ENCODE measurements at regions not wholly inside any gene's neighbourhood (a gene's known extent, or its start where the extent isn't known, plus 50 kb on each side); places are given as distances from the start of the nearest gene placed in this dataset.

DNA sequence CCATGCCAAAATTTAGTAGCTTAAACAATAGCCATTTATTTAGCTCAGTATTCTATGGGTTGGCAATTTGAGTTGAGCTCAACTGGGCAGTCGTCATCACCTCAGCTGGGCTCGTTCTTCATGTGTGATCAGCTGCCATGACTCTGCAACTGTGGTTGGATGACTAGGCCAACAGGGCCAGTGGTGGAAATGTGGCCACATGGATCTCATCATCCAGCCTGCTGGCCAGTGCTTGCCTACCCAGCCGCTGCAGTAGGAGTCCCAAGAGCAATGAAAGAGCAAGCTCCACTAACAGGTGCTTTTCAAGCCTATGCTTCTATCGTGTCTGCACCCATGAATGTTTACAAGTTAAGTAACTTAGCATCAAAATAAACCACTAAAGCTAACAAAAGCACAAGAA lies 158.0 kb downstream of the ATPSCKMT start:
- CTCF ChIA-PET: no interaction called here
- Mint-ChIP-seq H3K4me3 (no peak overlapping the region), H3K27me3 (no peaks in the 10 kb centered on the region), H3K9me3 (peaks cover 6% of the 10 kb centered on the region), H3K27ac (no peak overlapping the region), H3K36me3 (ENCODE audit: low read depth) (no peaks in the 10 kb centered on the region), H3K4me1 (ENCODE audit: low read depth) (no peaks in the 10 kb centered on the region)
- intact Hi-C loops (cut with micrococcal nuclease): no loop called here
- POLR2A ChIA-PET: no interaction called here
- DNase-seq: no peak
- ATAC-seq: no peak
- TF ChIP-seq, protein P1, sequence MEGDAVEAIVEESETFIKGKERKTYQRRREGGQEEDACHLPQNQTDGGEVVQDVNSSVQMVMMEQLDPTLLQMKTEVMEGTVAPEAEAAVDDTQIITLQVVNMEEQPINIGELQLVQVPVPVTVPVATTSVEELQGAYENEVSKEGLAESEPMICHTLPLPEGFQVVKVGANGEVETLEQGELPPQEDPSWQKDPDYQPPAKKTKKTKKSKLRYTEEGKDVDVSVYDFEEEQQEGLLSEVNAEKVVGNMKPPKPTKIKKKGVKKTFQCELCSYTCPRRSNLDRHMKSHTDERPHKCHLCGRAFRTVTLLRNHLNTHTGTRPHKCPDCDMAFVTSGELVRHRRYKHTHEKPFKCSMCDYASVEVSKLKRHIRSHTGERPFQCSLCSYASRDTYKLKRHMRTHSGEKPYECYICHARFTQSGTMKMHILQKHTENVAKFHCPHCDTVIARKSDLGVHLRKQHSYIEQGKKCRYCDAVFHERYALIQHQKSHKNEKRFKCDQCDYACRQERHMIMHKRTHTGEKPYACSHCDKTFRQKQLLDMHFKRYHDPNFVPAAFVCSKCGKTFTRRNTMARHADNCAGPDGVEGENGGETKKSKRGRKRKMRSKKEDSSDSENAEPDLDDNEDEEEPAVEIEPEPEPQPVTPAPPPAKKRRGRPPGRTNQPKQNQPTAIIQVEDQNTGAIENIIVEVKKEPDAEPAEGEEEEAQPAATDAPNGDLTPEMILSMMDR (IDR thresholded peaks at IDR 0.05): no peak

GRCh38 chr5:10090074-10090473 lies 159.6 kb downstream of the ATPSCKMT start:
- Mint-ChIP-seq H3K27me3 (no peaks in the 10 kb centered on the region), H3K27ac (no peak overlapping the region), H3K4me1 (ENCODE audit: low read depth) (no peaks in the 10 kb centered on the region), H3K4me3 (no peak overlapping the region), H3K36me3 (ENCODE audit: low read depth) (no peaks in the 10 kb centered on the region), H3K9me3 (peaks cover 5% of the 10 kb centered on the region)
- ChIA-PET POLR2A (interaction anchor here (0.7 kb wide), 1 partner anchor 25 kb away, joined by 3 read pairs; no protein-coding TSS in a partner anchor), CTCF (no interaction called here)
- ATAC-seq (no peak), DNase-seq (no peak)
- intact Hi-C loops (cut with micrococcal nuclease): no loop called here
- TF ChIP-seq, protein P1 (IDR thresholded peaks at IDR 0.05): no peak

GRCh38 chr5:10085185-10085584 lies 164.5 kb downstream of the ATPSCKMT start:
- Mint-ChIP-seq H3K36me3 (ENCODE audit: low read depth) (no peaks in the 10 kb centered on the region), H3K4me3 (no peak overlapping the region), H3K9me3 (peaks cover 2% of the 10 kb centered on the region), H3K27ac (no peak overlapping the region), H3K4me1 (ENCODE audit: low read depth) (no peaks in the 10 kb centered on the region), H3K27me3 (no peaks in the 10 kb centered on the region)
- DNase-seq (no peak), ATAC-seq (no peak)
- TF ChIP-seq, protein P1 (IDR thresholded peaks at IDR 0.05): no peak
- intact Hi-C loops (cut with micrococcal nuclease): no loop called here
- ChIA-PET CTCF (no interaction called here), POLR2A (no interaction called here)

- H3K27me3 Mint-ChIP-seq: no peaks in the 10 kb centered on the region
- H3K9me3 Mint-ChIP-seq: peaks cover 2% of the 10 kb centered on the region
- DNase-seq: no peak
- ChIA-PET POLR2A (no interaction called here), CTCF (interaction anchor here (1.3 kb wide), 1 partner anchor 10 kb away, joined by 4 read pairs; no protein-coding TSS in a partner anchor)
- ATAC-seq: no peak
- H3K36me3 Mint-ChIP-seq (ENCODE audit: low read depth): no peaks in the 10 kb centered on the region
- H3K4me3 Mint-ChIP-seq: no peak overlapping the region
- intact Hi-C loops (cut with micrococcal nuclease): no loop called here
- H3K27ac Mint-ChIP-seq: no peak overlapping the region
- no peaks in the 10 kb centered on the region for H3K4me1 Mint-ChIP-seq (ENCODE audit: low read depth)
- TF ChIP-seq, protein P1 (IDR thresholded peaks at IDR 0.05): no peak
Observed at GRCh38 chr5:10081584-10081983, 168.1 kb downstream of the ATPSCKMT start.

GRCh38 chr5:10077791-10078545 lies 171.7 kb downstream of the ATPSCKMT start:
- Mint-ChIP-seq H3K9me3 (peaks cover 2% of the 10 kb centered on the region), H3K36me3 (ENCODE audit: low read depth) (no peaks in the 10 kb centered on the region), H3K4me3 (no peak overlapping the region), H3K4me1 (ENCODE audit: low read depth) (no peaks in the 10 kb centered on the region), H3K27me3 (no peaks in the 10 kb centered on the region), H3K27ac (no peak overlapping the region)
- DNase-seq: no peak
- CTCF ChIA-PET: no interaction called here
- intact Hi-C loops (cut with micrococcal nuclease): no loop called here
- no peak for ATAC-seq
- POLR2A ChIA-PET: no interaction called here
- TF ChIP-seq, protein P1 (IDR thresholded peaks at IDR 0.05): no peak
